Fibroblast of peridontal ligament (primary cell): ENCODE measurements at regions not wholly inside any gene's neighbourhood (a gene's known extent, or its start where the extent isn't known, plus 50 kb on each side); places are given as distances from the start of the nearest gene placed in this dataset.

Source experiments
- DNase-seq: peaks from one replicate; pipeline ENCODE4 v3.0.0-alpha.2; 2010; ENCODE audit errors: extremely low read depth

- no peak for DNase-seq
Observed at GRCh38 chr2:145600811-145601210, 1080.9 kb upstream of the ZEB2 start.

GRCh38 chr2:145599756-145600155 is 1079.8 kb upstream of the ZEB2 start:
- DNase-seq, result peak; percentile 70

DNA sequence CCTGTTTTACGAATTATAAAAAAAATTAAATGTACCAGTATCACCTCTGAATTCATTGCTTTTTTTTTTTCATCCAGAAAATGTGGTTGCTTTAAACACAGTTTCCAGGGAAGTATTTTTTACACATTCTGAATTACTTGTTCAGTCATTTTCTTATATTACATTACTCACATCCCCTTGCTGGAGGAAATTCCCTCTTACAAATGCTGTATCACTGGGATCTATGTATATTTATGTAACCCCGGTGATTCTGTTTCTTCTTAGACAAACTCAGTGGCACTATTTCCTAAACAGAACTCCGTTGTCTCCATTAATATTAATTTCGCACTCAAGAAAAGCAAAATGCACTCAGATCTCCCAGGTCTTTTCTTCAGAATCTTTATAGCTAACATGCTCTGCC is 1078.5 kb upstream of the ZEB2 start:
- DNase-seq, result peak; percentile 64

- peak; percentile 91 for DNase-seq
Observed at GRCh38 chr2:145597809-145598208, 1077.9 kb upstream of the ZEB2 start.

GRCh38 chr2:145597006-145597405 is 1077.1 kb upstream of the ZEB2 start:
- no peak for DNase-seq

DNA sequence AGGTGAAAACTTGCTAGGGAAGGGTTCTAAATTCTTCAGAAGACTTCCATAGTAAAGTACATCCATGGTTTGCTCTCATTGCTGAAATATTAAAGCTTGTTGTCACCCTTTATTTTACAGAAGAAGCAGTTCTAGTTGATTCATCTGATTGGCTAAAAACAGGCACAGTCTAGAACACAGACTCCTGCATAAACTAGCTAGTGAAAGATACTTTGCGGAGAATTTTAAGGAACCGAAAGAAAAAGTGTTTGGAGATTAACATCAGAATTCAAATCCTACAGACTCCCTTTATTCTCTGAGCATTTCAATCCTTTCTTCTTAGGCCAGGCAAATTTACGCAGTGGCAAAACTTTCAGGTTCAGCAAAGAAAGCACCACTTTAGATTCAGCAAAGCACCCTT is 1076.5 kb upstream of the ZEB2 start:
- no peak for DNase-seq

DNA sequence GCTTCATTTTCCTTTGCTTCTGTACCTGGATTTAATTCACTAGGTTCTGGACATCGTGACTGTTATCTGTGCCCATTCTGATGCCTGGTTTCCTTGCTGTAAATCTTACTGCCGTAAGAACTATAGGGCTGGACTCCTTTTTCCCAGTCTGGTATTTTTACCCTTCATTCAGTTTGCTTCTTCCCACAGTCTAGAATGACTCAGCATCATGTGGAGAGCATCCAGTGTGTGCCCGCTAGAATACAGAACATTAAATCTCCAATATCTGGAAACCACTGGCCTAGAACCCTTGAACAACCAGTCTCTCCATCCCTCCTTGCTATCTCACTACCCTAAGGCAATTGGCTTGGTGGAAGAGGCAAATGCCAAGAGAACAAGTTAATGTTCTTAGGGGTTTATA is 1075.4 kb upstream of the ZEB2 start:
- DNase-seq, result no peak

- DNase-seq, result peak; percentile 89
Observed at GRCh38 chr2:145593991-145594614, 1074.2 kb upstream of the ZEB2 start.

GRCh38 chr2:145593280-145593679 is 1073.4 kb upstream of the ZEB2 start:
- no peak for DNase-seq

DNA sequence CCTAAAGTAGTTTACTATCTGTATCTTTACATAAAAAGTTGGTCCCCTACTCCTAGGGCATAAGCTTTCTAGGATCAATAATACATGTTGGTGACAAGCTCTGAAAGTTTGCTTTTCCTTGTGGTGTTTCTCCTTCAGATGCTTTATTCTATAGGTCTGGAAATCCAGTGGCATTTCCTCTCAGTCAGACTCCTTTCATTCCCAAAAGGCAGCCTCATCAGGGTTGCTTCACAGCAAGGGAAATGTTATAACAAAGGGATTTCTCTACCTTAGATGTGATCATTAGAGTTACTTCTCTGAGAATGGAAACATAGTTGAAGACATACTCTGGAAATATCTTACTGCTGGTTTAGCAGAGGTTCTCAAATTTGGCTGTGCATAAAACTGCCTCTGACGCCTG is 1072.4 kb upstream of the ZEB2 start:
- no peak for DNase-seq

- no peak for DNase-seq
Observed at GRCh38 chr2:145591109-145591809, 1071.3 kb upstream of the ZEB2 start.

DNA sequence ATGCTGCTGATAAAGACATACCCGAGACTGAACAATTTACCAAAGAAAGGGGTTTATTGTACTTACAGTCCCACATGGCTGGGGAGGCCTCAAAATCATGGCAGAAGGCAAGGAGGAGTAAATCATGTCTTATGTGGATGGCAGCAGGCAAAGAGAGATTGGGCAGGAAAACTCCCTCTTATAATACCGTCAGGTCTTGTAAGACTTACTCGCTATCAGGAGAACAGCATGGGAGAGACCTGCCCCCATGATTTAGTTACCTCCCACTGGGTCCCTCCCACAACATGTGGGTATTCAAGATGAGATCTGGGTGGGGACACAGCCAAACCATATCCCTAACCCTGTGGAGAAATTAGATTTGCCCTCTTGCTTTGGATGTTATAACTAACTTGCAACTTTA is 1068.0 kb upstream of the ZEB2 start:
- DNase-seq, result no peak

GRCh38 chr2:145584353-145584752 is 1064.4 kb upstream of the ZEB2 start:
- DNase-seq, result no peak

DNA sequence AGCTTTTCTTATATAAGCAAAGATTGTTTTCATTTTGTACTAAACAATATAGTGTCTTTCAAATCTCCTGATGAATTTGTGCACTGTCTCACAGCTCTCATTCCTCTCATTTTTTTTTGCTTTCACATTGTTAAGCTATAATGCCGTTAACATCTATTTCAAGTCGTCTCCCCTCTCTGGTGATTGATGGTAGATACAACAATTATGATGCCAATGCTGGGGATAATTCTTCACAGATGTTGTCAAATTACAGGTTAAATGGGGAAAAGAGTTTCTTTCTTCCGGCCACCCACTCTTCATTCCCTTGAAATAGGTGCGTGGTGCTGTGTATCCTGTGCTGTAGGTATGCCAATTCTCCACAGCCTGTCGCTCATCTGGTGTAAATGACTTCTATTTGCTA is 1053.7 kb upstream of the ZEB2 start:
- DNase-seq, result no peak

GRCh38 chr2:145572238-145572637 is 1052.3 kb upstream of the ZEB2 start:
- no peak for DNase-seq

GRCh38 chr2:145569108-145569507 is 1049.2 kb upstream of the ZEB2 start:
- DNase-seq, result no peak

GRCh38 chr2:145563741-145564615 is 1044.1 kb upstream of the ZEB2 start:
- peak; percentile 31 for DNase-seq

GRCh38 chr2:145561152-145561551 is 1041.2 kb upstream of the ZEB2 start:
- DNase-seq, result no peak

DNA sequence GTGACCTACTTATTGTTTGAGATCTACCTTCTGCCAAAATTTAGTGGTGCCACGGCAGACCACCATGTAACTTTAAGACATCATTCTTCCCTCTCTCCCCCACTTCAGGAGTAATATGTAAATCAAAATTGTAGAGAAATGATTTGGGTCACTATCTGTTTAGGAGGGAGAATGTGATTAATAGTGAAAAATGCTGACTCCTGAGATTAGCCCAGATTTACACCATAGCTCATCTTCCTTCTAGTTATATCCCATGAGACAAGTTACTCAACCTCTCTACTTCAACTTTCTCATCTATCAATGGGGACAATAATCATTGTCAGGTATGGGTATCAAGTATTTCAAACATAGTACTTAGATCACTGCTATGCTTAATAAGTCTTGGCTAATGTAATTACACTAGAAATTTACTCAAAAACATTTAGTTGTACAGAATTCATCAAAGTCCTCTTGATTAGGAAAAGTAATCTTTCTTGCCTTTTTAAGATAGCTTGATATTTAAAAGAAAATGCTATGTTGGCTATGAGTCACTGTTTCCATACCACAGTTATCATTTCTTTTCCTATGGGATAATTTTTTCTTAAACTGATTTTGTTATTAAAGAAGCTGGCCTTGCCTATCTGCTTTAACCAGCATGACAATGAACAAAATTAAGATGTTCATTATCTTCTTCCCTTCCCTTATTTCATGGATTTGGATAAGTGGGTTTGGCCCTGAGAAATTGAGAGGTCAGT is 1038.9 kb upstream of the ZEB2 start:
- peak; percentile 57 for DNase-seq

DNA sequence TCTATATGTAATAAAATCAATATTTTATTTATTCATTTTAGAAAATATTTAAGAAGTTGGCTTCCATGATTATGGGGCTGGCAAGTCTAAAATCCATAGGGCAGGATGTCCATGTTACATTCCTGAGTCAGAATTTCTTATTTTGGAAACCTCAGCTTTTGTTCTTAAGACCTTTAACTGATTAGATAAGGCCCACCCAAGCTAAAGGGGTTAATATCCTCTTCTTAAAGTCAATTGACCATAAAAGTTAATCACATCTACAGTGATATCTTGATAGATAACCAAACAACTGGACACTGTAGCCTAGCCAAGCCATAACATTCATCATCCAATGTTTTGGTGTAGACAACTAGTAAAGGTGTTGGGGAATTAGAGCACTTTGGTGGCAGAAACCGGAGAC is 1035.4 kb upstream of the ZEB2 start:
- no peak for DNase-seq

- DNase-seq, result no peak
Observed at GRCh38 chr2:145551686-145552085, 1031.8 kb upstream of the ZEB2 start.

DNA sequence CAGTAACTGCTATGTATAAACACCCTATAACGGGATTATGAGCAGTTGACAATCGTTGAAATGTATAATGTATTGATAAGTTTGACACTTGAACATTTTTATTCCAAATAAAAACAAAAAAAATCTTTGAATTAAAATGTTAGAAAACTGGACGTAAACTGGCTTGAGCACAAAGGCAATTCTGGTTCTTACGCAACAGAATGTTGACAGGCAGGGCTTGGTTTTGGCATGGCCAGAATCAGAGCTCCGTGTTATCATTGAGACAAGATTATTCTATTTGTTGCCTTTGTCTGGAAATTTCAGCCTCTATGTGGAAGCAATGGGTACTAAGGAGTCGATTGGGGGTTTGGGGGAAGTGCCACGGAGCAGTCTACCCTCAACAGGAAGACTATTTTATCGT is 1028.6 kb upstream of the ZEB2 start:
- DNase-seq, result no peak
